Left lobe of liver (tissue), 2 donors: ENCODE measurements at regions not wholly inside any gene's neighbourhood (a gene's known extent, or its start where the extent isn't known, plus 50 kb on each side); places are given as distances from the start of the nearest gene placed in this dataset.
"Not testable (repeated sequence)": the region's sequence is repeated elsewhere in the genome, so short reads cannot be mapped to it uniquely, and the experiment has no call there.

Experiments
- ATAC-seq: fragments of 200-7000 bp; cut with Tn5 transposase; one replicate; pipeline ENCODE4 v1.9.1; 2020; ENCODE audit warnings: mild to moderate bottlenecking, moderate library complexity
- DNase-seq: peaks from one replicate; pipeline ENCODE4 v3.0.0-alpha.2; 2020; ENCODE audit warnings: low spot score
- donor health status: DM: no; HTN: no; CAD: no; lungs with moderate emphysema.
- donor health status: DM: no; HTN: yes; CAD: no.

DNA sequence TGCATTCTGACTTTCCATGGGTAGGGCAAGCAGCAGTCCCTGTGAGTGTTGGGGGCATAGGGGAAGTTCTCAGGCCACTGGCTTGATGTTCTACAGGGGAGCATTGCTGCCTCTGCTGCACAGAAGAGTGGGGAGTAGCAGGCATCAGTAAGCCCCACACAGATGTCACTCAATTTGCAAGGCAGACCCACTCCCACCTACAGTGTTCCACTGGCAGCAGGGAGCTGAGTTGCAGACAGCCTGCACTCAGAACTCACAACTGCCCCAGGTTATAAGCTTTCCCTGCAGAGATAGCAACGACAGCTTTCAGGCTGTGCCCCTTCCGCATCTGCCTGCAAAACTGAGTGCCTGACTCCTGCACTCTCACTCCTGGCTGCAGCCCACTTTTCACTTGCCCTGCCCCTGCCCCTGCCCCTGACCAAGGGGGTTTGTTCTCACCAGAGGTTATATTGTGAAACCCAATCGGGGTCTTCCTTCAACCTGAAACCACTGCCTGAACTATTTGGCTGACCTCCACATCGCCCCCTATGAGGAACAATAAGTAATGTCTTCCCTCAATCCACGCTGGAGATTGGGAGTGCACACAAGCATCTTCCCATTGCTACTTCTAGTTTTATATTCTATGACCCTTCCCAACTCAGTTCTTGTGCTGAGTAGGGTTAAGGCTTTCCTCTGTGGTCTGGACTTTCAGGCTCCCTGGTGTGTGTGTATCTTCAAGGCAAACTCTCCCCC lies 227.4 kb upstream of the CXorf51B start:
- DNase-seq (no peak), ATAC-seq (no peak)

DNA sequence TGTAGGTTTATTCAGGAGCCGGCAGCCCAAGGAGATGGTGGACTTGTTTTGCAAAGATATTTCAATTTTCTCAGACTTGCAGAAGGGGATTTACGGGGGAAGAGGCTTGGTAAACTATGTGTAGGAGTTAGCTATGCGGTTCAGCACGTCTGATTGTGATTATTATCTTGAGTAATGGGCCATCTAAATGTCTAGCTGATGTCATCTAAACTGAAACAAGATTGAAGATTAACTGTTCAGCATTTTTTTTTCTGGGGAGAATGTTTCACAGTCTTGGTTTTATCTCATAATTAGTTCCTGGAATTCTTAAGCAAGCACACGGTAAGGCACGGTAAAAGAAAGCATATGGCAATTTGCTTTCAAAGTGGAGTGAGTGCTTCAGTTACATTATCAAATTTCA lies 207.3 kb upstream of the CXorf51B start:
- ATAC-seq (no peak), DNase-seq (no peak)

DNA sequence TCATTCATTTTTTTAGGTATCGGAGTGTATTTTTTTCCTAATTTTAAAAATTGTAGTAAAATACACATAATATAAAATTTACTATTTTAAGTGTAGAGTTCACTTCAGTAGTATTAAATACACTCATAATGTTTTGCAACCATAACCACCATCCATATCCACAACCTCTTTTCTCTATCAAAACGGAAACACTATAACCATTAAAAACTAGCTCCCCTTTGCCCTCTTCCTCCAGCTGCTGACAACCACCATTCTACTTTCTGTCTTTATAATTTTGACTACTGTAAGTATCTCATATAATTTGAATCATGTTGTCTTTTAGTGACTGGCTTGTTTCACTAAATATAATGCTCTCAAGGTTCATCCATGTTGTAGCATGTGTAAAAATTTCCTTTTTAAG lies 205.4 kb upstream of the CXorf51B start:
- ATAC-seq: no peak

DNA sequence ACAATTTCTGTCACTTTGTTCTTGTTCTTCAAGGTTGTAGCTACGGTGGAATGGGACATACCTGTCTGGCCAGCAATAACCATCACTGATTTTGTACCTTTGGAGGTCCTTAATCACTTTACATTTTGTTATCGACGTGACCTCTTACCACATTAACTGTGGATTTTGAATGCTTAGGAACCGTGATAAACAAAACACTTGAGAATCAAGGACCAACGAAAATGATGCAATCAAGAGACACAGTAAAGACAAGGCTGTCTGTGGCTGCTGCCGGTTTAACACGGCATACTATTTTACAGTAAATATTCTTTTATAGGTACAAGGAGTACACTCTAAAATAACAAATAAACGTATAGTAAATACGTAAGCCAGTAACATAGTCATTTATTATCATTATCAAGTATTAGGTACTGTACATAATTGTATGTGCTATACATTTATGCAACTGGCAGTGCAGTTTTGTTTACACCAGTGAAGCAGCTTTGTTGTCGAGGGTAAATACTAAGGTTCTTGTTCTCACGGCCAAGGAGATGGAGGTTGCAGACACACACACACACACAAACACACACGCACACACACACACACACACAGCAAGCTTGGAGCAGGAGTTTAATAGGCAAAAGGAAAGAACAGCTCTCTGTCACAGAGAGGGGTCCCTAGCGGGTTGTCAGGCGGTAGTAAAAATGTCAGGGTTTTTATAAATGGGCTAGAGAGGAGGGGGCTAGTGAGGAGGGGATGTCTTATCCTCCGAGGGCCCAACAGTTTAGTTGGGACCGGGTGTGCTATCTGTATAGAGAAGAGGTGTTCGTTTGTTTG lies 194.7 kb upstream of the CXorf51B start:
- ATAC-seq (no peak), DNase-seq (no peak)

More for the DNA sequence above, 205.4 kb upstream of the CXorf51B start:
- DNase-seq: no peak

DNA sequence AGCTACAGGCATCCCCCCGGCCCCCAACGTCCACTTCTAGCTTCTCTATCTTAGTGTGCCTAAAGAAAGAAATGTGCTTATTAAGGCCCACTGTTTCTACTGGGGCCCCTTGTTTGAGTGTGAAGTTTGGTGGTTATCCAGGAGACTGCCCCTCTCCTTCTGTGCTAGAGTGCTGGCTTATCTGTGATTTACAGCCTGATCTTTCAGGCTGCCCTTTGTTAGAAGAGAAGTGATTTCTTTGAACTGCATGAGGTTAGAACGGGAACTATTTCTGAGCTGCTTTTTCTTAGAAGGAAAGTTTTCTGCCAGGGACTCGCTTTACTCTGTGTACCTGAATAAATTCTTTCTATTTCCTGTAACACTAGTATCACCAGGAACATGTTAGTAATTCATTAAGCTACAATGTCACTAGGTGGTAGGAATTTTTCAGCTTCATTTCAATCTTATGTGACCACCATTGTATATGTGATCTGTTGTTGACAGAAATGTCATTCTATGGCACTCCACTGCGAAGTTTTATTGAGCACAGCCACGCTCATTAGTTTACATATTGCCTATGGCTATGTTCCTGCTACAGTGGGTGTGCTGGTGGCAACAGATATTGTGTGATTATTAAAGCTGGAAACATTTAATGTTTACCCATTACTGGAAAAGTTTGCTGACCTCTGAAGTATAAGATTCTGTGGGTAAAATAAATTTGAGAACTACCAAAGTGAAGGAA lies 193.8 kb upstream of the CXorf51B start:
- ATAC-seq (no peak), DNase-seq (no peak)

DNA sequence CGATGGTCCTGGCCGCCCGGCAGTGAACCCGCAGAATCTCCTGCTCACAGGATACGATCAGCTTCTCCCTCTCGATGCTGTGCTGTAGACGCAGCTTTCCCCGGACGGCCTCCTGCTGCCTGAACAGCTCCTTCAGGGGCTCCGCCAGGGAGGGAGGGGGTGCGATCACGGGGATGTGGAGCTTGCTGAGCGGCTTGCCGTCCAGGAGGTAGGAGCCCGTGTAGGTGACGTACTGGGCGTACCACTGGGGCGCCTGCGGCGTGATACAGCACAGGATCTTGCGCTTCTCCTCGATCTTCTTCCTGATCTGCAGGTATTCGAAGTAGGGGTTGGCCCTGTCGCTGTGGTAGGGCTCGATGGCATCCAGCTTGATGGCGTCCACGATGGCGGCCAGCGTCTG lies 189.6 kb upstream of the CXorf51B start:
- DNase-seq, ATAC-seq: not testable (repeated sequence)

DNA sequence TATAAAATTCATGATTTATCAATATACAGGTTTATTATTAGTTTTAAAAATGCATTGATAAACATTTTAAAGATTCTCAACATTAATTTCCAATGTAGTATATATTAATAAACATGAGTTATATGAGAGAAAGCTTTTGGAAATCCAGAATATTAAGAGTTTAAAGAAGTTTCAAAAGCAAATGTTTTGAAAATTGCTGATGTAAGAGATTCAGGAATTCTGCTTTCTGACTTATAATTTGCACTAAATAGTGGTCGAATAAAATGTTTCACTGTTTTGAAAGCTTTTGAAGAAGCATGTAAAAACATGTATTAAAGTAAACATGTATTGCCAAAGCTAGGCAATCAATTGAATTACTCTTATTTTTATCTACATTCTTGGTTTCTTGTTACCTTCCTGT lies 151.2 kb upstream of the CXorf51B start:
- DNase-seq: no peak
- no peak for ATAC-seq

DNA sequence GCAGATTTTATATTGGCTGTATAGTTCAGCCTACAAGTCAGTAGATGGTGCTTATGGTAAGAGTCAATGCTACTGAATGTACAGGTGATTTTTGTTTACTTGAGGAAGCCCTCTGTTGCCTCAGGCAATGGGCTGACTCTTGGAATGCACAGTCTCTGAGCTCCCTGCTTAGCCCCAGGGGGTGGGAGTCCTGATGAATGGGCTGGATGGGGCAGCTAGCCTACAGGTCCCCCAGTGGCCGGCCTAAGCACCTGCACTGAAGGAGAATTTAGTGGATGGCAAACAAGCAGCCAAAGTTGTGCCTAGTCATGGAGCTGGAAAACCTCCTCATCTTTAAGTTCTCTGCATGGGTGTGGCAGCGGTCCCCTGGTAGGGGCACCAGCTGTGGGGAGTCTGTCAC lies 101.8 kb upstream of the CXorf51B start:
- ATAC-seq (no peak), DNase-seq (no peak)

DNA sequence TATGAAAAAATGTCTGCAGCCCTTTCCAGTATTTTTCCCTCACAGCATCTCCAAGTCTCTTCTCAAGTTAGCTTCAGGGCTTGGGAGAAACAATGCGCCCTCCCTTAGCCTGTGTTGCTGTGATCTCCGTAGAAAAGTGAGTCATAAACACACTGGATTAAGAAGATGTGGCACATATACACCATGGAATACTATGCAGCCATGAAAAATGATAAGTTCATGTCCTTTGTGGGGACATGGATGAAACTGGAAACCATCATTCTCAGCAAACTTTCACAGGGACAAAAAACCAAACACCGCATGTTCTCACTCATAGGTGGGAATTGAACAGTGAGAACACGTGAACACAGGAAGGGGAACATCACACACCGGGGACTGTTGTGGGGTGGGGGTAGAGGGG lies 100.7 kb upstream of the CXorf51B start:
- DNase-seq, ATAC-seq: not testable (repeated sequence)

DNA sequence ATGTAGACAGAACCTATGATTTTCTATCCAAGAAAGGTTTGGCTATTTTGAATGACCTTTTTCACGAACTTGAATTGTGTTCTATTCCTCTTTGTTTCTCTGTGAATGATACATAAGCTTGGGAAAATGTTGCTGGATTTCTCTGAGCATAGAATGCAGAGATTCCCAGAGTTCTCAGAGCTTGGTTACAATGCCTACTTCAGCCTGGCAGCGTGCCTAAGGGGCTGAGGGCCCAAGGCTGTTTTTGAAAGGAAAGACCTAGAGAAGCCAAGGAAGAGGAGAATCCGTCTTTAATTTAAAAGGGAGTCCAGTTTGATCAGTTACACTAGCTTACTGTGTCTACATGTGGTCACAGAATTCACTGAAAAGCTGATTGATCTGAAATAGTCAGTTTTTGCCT lies 55.3 kb upstream of the CXorf51B start:
- ATAC-seq (no peak), DNase-seq (no peak)

DNA sequence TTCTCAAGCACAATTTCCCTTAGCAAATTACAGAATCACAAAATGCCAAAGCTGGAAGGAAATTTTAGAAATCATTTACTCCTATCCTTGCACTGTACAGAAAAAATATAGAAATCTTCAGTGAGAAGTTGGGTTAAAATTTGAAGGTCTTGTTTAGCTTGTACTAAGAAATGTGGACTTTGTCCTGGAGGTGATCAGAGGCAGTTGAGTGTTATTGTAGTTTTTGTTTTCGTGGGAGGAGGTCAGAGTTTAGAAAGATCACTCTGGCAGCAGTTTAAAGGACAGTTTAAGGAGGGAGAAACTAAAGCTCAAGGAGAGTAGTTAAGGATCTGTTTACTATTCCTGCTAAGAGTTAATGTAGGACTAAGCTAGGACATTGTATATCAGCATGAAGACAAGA lies 54.4 kb upstream of the CXorf51B start:
- peak; percentile 76 for ATAC-seq
- no peak for DNase-seq
